OCI-LY1 (cell line): ENCODE measurements at regions not wholly inside any gene's neighbourhood (a gene's known extent, or its start where the extent isn't known, plus 50 kb on each side); places are given as distances from the start of the nearest gene placed in this dataset.

ENCODE experiments used
- EZH2 ChIP-seq: fragments of 200-600 bp; sonication (generic), shearing (Covaris generic); IDR thresholded peaks from 2 replicates; pipeline ENCODE4 v1.8.0; 2017; ENCODE audit warnings: borderline replicate concordance, mixed run types, mild to moderate bottlenecking, antibody characterized with exemption, low read length, moderate library complexity, mixed read lengths
- TF ChIP-seq, protein P1 (sequence below): fragments of 200-600 bp; sonication (generic), shearing (Covaris generic); IDR thresholded peaks from 2 replicates; pipeline ENCODE4 v1.5.1; 2017; ENCODE audit warnings: mild to moderate bottlenecking, antibody characterized with exemption, low read length, moderate library complexity, mixed read lengths

GRCh38 chr15:62928242-62928999, 114.1 kb upstream of the TPM1 start:
- TF ChIP-seq EZH2: no peak
- TF ChIP-seq, protein P1, sequence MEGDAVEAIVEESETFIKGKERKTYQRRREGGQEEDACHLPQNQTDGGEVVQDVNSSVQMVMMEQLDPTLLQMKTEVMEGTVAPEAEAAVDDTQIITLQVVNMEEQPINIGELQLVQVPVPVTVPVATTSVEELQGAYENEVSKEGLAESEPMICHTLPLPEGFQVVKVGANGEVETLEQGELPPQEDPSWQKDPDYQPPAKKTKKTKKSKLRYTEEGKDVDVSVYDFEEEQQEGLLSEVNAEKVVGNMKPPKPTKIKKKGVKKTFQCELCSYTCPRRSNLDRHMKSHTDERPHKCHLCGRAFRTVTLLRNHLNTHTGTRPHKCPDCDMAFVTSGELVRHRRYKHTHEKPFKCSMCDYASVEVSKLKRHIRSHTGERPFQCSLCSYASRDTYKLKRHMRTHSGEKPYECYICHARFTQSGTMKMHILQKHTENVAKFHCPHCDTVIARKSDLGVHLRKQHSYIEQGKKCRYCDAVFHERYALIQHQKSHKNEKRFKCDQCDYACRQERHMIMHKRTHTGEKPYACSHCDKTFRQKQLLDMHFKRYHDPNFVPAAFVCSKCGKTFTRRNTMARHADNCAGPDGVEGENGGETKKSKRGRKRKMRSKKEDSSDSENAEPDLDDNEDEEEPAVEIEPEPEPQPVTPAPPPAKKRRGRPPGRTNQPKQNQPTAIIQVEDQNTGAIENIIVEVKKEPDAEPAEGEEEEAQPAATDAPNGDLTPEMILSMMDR: no peak
